Activated CD8-positive, alpha-beta memory T cell treated with anti-CD3 and anti-CD28 coated beads, Interleukin-2, amount 50 U/mL, for 1 hour (primary cell): ENCODE measurements at regions not wholly inside any gene's neighbourhood (a gene's known extent, or its start where the extent isn't known, plus 50 kb on each side); places are given as distances from the start of the nearest gene placed in this dataset.

ENCODE experiments used
- DNase-seq: peaks from one replicate; pipeline ENCODE4 v3.0.0-alpha.2; 2020; ENCODE audit errors: extremely low read depth

- DNase-seq: no peak
Measured at GRCh38 chr5:54619731-54620130, 102.2 kb downstream of the SNX18 start.

- no peak for DNase-seq
Measured at GRCh38 chr5:54616518-54617220, 99.1 kb downstream of the SNX18 start.

- DNase-seq: no peak
Measured at GRCh38 chr5:54616031-54616430, 98.5 kb downstream of the SNX18 start.

- no peak for DNase-seq
Measured at GRCh38 chr5:54615381-54615780, 97.8 kb downstream of the SNX18 start.

- DNase-seq: no peak
Measured at GRCh38 chr5:54612711-54613110, 95.2 kb downstream of the SNX18 start.

- DNase-seq: no peak
Measured at GRCh38 chr5:54611290-54611951, 93.9 kb downstream of the SNX18 start.

GRCh38 chr5:54610197-54610944 is 92.8 kb downstream of the SNX18 start:
- no peak for DNase-seq

GRCh38 chr5:54608423-54609085 is 91.0 kb downstream of the SNX18 start:
- no peak for DNase-seq

GRCh38 chr5:54607006-54607405 is 89.4 kb downstream of the SNX18 start:
- no peak for DNase-seq

GRCh38 chr5:54603372-54603771 is 85.8 kb downstream of the SNX18 start:
- no peak for DNase-seq

- no peak for DNase-seq
Measured at GRCh38 chr5:54602475-54602874, 84.9 kb downstream of the SNX18 start.

- DNase-seq: no peak
Measured at GRCh38 chr5:54601411-54602230, 84.1 kb downstream of the SNX18 start.
